IMR-90 (cell line): ENCODE measurements at regions not wholly inside any gene's neighbourhood (a gene's known extent, or its start where the extent isn't known, plus 50 kb on each side); places are given as distances from the start of the nearest gene placed in this dataset.

Source experiments
- ATAC-seq: fragments of 200-7000 bp; cut with Tn5 transposase; 2 replicates; pipeline ENCODE4 v1.9.1; 2020; ENCODE audit warnings: low read depth, mild to moderate bottlenecking, moderate library complexity
- BruUV-seq: library from RNA; stranded (reverse); fragments of 400-500 nt; replicated peaks from 2 replicates; lab custom pipeline; 2021; lab: Mats Ljungman, UMichigan
- CTCF ChIA-PET: fragments of 300-600 bp; formaldehyde crosslinking; extraction: SDS; loops from one replicate; lab custom pipeline; 2021; ENCODE audit warnings: antibody characterized with exemption; lab: Yijun Ruan, JAX
- POLR2A ChIA-PET: fragments of 300-600 bp; sonication (Branson Sonifier 250); formaldehyde crosslinking; loops from one replicate; lab custom pipeline; 2022; ENCODE audit warnings: antibody characterized with exemption; ENCODE audit not compliant: unreplicated experiment; lab: Charles Lee
- DNase-seq: peaks from one replicate; pipeline ENCODE4 v3.0.0; 2013
- H2AFZ ChIP-seq: replicated peaks from 2 replicates; pipeline ENCODE3; 2013; ENCODE audit warnings: low read length, mild to moderate bottlenecking; ENCODE audit not compliant: poor library complexity
- H2AK5ac ChIP-seq: 2 replicates; pipeline ENCODE4 v1.6.1; 2013; ENCODE audit warnings: low read depth, low read length, inconsistent platforms
- H2AK9ac ChIP-seq: replicated peaks from 2 replicates; pipeline ENCODE3; 2013; ENCODE audit warnings: mild to moderate bottlenecking, low read depth, low read length, moderate library complexity; ENCODE audit not compliant: poor library complexity
- H2BK120ac ChIP-seq: 2 replicates; pipeline ENCODE4 v1.6.1; 2013; ENCODE audit warnings: low read depth, low read length, inconsistent platforms
- H2BK15ac ChIP-seq: 3 replicates; pipeline ENCODE4 v1.6.1; 2013; ENCODE audit warnings: low read depth, low read length, inconsistent platforms
- H2BK20ac ChIP-seq: 2 replicates; pipeline ENCODE4 v1.6.1; 2013; ENCODE audit warnings: low read depth, mild to moderate bottlenecking, inconsistent platforms, low read length, moderate library complexity
- H2BK5ac ChIP-seq: 2 replicates; pipeline ENCODE4 v1.6.1; 2013; ENCODE audit warnings: mild to moderate bottlenecking, low read depth, low read length, inconsistent platforms; ENCODE audit not compliant: poor library complexity, severe bottlenecking
- H3K14ac ChIP-seq: replicated peaks from 2 replicates; pipeline ENCODE4 v1.6.1; 2013; ENCODE audit warnings: low read depth, low read length, inconsistent platforms
- H3K18ac ChIP-seq: 2 replicates; pipeline ENCODE4 v1.6.1; 2013; ENCODE audit warnings: low read depth, low read length, control low read depth
- H3K23ac ChIP-seq: 2 replicates; pipeline ENCODE4 v1.6.1; 2013; ENCODE audit warnings: low read depth, low read length, inconsistent platforms
- H3K27ac ChIP-seq: 2 replicates; pipeline ENCODE4 v1.5.1; 2013; ENCODE audit warnings: mild to moderate bottlenecking, control low read depth, low read length; ENCODE audit not compliant: insufficient read depth
- H3K27me3 ChIP-seq: 2 replicates; pipeline ENCODE4 v1.6.1; 2013; ENCODE audit warnings: low read length; ENCODE audit not compliant: control insufficient read depth, insufficient read depth
- H3K36me3 ChIP-seq: 2 replicates; pipeline ENCODE4 v1.6.1; 2013; ENCODE audit warnings: low read length, mixed read lengths; ENCODE audit not compliant: control insufficient read depth, insufficient read depth
- H3K4ac ChIP-seq: 2 replicates; pipeline ENCODE4 v1.6.1; 2013; ENCODE audit warnings: low read depth, low read length, inconsistent platforms
- H3K4me1 ChIP-seq: 2 replicates; pipeline ENCODE4 v1.6.1; 2013; ENCODE audit warnings: low read length, mixed read lengths; ENCODE audit not compliant: control insufficient read depth, insufficient read depth
- H3K4me2 ChIP-seq: 2 replicates; pipeline ENCODE4 v1.6.1; 2013; ENCODE audit warnings: low read depth, mild to moderate bottlenecking, control low read depth, low read length, moderate library complexity
- H3K4me3 ChIP-seq: 2 replicates; pipeline ENCODE4 v1.5.1; 2013; ENCODE audit warnings: low read depth, mild to moderate bottlenecking, control low read depth, low read length, moderate library complexity; ENCODE audit not compliant: insufficient read depth
- H3K56ac ChIP-seq: 2 replicates; pipeline ENCODE4 v1.6.1; 2013; ENCODE audit warnings: low read length, inconsistent platforms; ENCODE audit not compliant: insufficient read depth; ENCODE audit errors: extremely low read depth
- H3K79me1 ChIP-seq, 2 experiments: 2 replicates each; pipeline ENCODE4 v1.6.1; 2013; ENCODE audit warnings: low read length in 2 of 2, inconsistent platforms in 1 of 2, low read depth in 1 of 2
- H3K9ac ChIP-seq: 2 replicates; pipeline ENCODE4 v1.6.1; 2013; ENCODE audit warnings: low read depth, low read length, control low read depth
- H3K9me1 ChIP-seq: 2 replicates; pipeline ENCODE4 v1.6.1; 2013; ENCODE audit warnings: low read length, inconsistent platforms; ENCODE audit not compliant: insufficient read depth
- H3K9me3 ChIP-seq: 2 replicates; pipeline ENCODE4 v1.6.1; 2013; ENCODE audit warnings: low read length; ENCODE audit not compliant: control insufficient read depth, insufficient read depth
- H4K20me1 ChIP-seq: 2 replicates; pipeline ENCODE4 v1.6.1; 2013; ENCODE audit warnings: low read length, inconsistent platforms; ENCODE audit not compliant: insufficient read depth
- H4K5ac ChIP-seq: 2 replicates; pipeline ENCODE4 v1.6.1; 2013; ENCODE audit warnings: mild to moderate bottlenecking, low read depth, low read length, control low read depth
- H4K8ac ChIP-seq, 2 experiments: 2 replicates each; pipeline ENCODE4 v1.6.1; 2013; ENCODE audit warnings: low read depth in 2 of 2, low read length in 2 of 2, control low read depth in 1 of 2, inconsistent platforms in 1 of 2
- H4K91ac ChIP-seq: 2 replicates; pipeline ENCODE4 v1.6.1; 2013; ENCODE audit warnings: low read depth, low read length, inconsistent platforms; ENCODE audit not compliant: insufficient read depth
- BHLHE40 ChIP-seq: fragments of 150-350 bp; IDR thresholded peaks from 2 replicates; pipeline ENCODE4 v1.6.1; 2016; ENCODE audit warnings: mild to moderate bottlenecking, low read depth, low read length
- CHD1 ChIP-seq: IDR thresholded peaks from 2 replicates; pipeline ENCODE4 v1.6.1; 2012; ENCODE audit warnings: low read depth, low read length, improper control_type of control experiment
- FOS ChIP-seq: fragments of 150-350 bp; IDR thresholded peaks from 2 replicates; pipeline ENCODE4 v1.6.1; 2016; ENCODE audit warnings: low read depth, low read length
- NFE2L2 ChIP-seq: fragments of 150-350 bp; IDR thresholded peaks from 2 replicates; pipeline ENCODE4 v1.6.1; 2016; ENCODE audit warnings: low read depth, mild to moderate bottlenecking, low read length
- POLR2A ChIP-seq: IDR thresholded peaks from 2 replicates; pipeline ENCODE4 v1.6.1; 2012; ENCODE audit warnings: mild to moderate bottlenecking, low read depth, low read length
- RAD21 ChIP-seq: IDR thresholded peaks from 2 replicates; pipeline ENCODE4 v1.6.1; 2012; ENCODE audit warnings: low read length, improper control_type of control experiment
- RFX5 ChIP-seq: IDR thresholded peaks from 2 replicates; pipeline ENCODE4 v1.8.0; 2012; ENCODE audit warnings: low read depth, mild to moderate bottlenecking, low read length, moderate library complexity
- SMC3 ChIP-seq: fragments of 150-350 bp; IDR thresholded peaks from 2 replicates; pipeline ENCODE4 v1.6.1; 2016; ENCODE audit warnings: low read depth, mild to moderate bottlenecking, antibody characterized with exemption, low read length, moderate library complexity
- WGBS, 2 experiments: methylation state at CpG; one replicate each; pipeline versions ENCODE4 v1.1.5 to v1.1.7; 2013; ENCODE audit warnings: missing lambda C conversion rate in 2 of 2; ENCODE audit not compliant: insufficient read length in 1 of 2; ENCODE audit errors: extremely low coverage in 2 of 2; 5-methylcytosine and 5-hydroxymethylcytosine counted together
- dilution Hi-C: fragments of 300-500 bp; cut with HindIII; formaldehyde crosslinking; loops from one replicate; pipeline ENCODE4 v1.14.3; 2018; ENCODE audit warnings: low sequenced_read_pairs; ENCODE audit not compliant: unreplicated experiment
- in situ Hi-C: fragments of 300-500 bp; cut with MboI; formaldehyde crosslinking; loops from 3 replicates; pipeline ENCODE4 v1.14.3; 2019; ENCODE audit warnings: low sequenced_read_pairs, inconsistent platforms, mixed read lengths
- intact Hi-C: fragments of 100-400 bp; cut with micrococcal nuclease; formaldehyde crosslinking; loops from 2 replicates; pipeline ENCODE4 v1.10.0; 2022
- TF ChIP-seq, protein P1 (sequence below): fragments of 150-350 bp; IDR thresholded peaks from 2 replicates; pipeline ENCODE4 v1.6.1; 2016; ENCODE audit warnings: low read depth, mild to moderate bottlenecking, low read length, moderate library complexity, borderline replicate concordance
- TF ChIP-seq, protein P2 (sequence below): conservative IDR thresholded peaks from 2 replicates; pipeline ENCODE4 v1.5.1; 2012; ENCODE audit warnings: mild to moderate bottlenecking, low read depth, low read length, improper control_type of control experiment

DNA sequence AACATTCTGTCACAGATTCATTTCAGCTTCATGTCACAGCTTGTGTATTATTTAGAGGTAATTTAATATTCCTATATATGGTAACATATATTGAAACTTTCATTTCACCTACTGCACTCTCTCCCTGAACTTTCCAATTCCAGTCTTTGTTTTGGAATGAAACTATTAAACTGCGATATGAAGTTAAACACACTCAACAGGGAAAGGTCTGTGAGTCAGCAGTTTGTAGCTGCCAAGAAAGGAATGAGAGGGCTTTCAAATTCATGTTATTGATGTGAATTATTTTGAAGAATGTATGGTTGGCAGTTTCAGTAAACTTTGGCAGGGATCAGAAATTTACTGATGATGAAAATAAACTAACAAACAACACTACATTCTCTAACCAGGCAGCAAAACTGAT, 148.3 kb downstream of the HNMT start:
- ATAC-seq (no peak), DNase-seq (no peak)
- no peak overlapping the region for H2AFZ ChIP-seq
- H3K4me1 ChIP-seq, result no peaks in the 10 kb centered on the region
- no peak overlapping the region for H3K4ac ChIP-seq
- H3K56ac ChIP-seq, result no peak overlapping the region
- no peak overlapping the region for H4K91ac ChIP-seq
- H3K36me3 ChIP-seq, result no peaks in the 10 kb centered on the region
- in situ Hi-C loops, result no loop called here
- no peak overlapping the region for H4K8ac ChIP-seq
- no peak overlapping the region for H3K23ac ChIP-seq
- TF ChIP-seq, protein P1, sequence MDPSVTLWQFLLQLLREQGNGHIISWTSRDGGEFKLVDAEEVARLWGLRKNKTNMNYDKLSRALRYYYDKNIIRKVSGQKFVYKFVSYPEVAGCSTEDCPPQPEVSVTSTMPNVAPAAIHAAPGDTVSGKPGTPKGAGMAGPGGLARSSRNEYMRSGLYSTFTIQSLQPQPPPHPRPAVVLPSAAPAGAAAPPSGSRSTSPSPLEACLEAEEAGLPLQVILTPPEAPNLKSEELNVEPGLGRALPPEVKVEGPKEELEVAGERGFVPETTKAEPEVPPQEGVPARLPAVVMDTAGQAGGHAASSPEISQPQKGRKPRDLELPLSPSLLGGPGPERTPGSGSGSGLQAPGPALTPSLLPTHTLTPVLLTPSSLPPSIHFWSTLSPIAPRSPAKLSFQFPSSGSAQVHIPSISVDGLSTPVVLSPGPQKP, result no peak
- TF ChIP-seq POLR2A (no peak), NFE2L2 (no peak), RAD21 (no peak), SMC3 (no peak), BHLHE40 (no peak), FOS (no peak), RFX5 (no peak), CHD1 (no peak)
- TF ChIP-seq, protein P2, sequence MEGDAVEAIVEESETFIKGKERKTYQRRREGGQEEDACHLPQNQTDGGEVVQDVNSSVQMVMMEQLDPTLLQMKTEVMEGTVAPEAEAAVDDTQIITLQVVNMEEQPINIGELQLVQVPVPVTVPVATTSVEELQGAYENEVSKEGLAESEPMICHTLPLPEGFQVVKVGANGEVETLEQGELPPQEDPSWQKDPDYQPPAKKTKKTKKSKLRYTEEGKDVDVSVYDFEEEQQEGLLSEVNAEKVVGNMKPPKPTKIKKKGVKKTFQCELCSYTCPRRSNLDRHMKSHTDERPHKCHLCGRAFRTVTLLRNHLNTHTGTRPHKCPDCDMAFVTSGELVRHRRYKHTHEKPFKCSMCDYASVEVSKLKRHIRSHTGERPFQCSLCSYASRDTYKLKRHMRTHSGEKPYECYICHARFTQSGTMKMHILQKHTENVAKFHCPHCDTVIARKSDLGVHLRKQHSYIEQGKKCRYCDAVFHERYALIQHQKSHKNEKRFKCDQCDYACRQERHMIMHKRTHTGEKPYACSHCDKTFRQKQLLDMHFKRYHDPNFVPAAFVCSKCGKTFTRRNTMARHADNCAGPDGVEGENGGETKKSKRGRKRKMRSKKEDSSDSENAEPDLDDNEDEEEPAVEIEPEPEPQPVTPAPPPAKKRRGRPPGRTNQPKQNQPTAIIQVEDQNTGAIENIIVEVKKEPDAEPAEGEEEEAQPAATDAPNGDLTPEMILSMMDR, result no peak
- no peaks in the 10 kb centered on the region for H3K9me1 ChIP-seq
- H2BK5ac ChIP-seq, result no peak overlapping the region
- dilution Hi-C loops, result no loop called here
- no peak overlapping the region for H2BK120ac ChIP-seq
- H3K14ac ChIP-seq, result no peak overlapping the region
- no peak overlapping the region for H2BK15ac ChIP-seq
- H2AK5ac ChIP-seq, result no peak overlapping the region
- H3K9me3 ChIP-seq, result no peaks in the 10 kb centered on the region
- no peak overlapping the region for H3K9ac ChIP-seq
- H3K27ac ChIP-seq, result no peak overlapping the region
- H4K5ac ChIP-seq, result no peak overlapping the region
- no peaks in the 10 kb centered on the region for H3K79me1 ChIP-seq
- no peak overlapping the region for H2BK20ac ChIP-seq
- no TSS peak for BruUV-seq
- H2AK9ac ChIP-seq, result no peak overlapping the region
- ChIA-PET POLR2A (no interaction called here), CTCF (no interaction called here)
- H3K18ac ChIP-seq, result no peak overlapping the region
- WGBS, 2 experiments, result no CpG with 5 or more reads among the region's 1 CpG
- no peak overlapping the region for H3K4me3 ChIP-seq
- intact Hi-C loops, result no loop called here
- no peaks in the 10 kb centered on the region for H4K20me1 ChIP-seq
- no peaks in the 10 kb centered on the region for H3K27me3 ChIP-seq
- no peak overlapping the region for H3K4me2 ChIP-seq
